OCI-LY3 (cell line): ENCODE measurements at regions not wholly inside any gene's neighbourhood (a gene's known extent, or its start where the extent isn't known, plus 50 kb on each side); places are given as distances from the start of the nearest gene placed in this dataset.
A peak's percentile ranks its signal among the peaks of the same experiment; 100 is the strongest.

Experiments
- H2AFZ ChIP-seq: fragments of 200-600, 300-600 bp; shearing (Covaris generic); 2 replicates; pipeline ENCODE4 v1.6.0; 2014; ENCODE audit warnings: antibody characterized with exemption, low read depth, low read length
- H3K27ac ChIP-seq: fragments of 200-600, 300-600 bp; sonication (generic); 2 replicates; pipeline ENCODE4 v1.5.1; 2014; ENCODE audit warnings: mild to moderate bottlenecking, low read length, moderate library complexity, mixed read lengths
- H3K27me3 ChIP-seq: fragments of 200-600, 300-600 bp; sonication (generic); 2 replicates; pipeline ENCODE4 v1.6.1; 2014; ENCODE audit warnings: low read depth, low read length, mixed read lengths
- H3K36me3 ChIP-seq: fragments of 200-600, 300-600 bp; sonication (generic); replicated peaks from 2 replicates; pipeline ENCODE3; 2014; ENCODE audit warnings: low read depth, low read length, mixed read lengths
- H3K4me1 ChIP-seq: fragments of 300-600, 200-600 bp; sonication (generic); 2 replicates; pipeline ENCODE4 v1.6.1; 2014; ENCODE audit warnings: low read length, mixed read lengths
- H3K4me2 ChIP-seq: fragments of 200-600, 300-600 bp; sonication (generic); 2 replicates; pipeline ENCODE4 v1.6.1; 2014; ENCODE audit warnings: low read length, mixed read lengths
- H3K4me3 ChIP-seq: fragments of 300-600, 200-600 bp; sonication (generic); 2 replicates; pipeline ENCODE4 v1.5.1; 2014; ENCODE audit warnings: antibody characterized with exemption, mild to moderate bottlenecking, low read length, moderate library complexity
- H3K79me2 ChIP-seq: fragments of 300-600, 200-600 bp; shearing (Covaris generic); 2 replicates; pipeline ENCODE4 v1.6.1; 2014; ENCODE audit warnings: mild to moderate bottlenecking, low read length, mixed read lengths
- H3K9ac ChIP-seq: fragments of 300-600, 200-600 bp; shearing (Covaris generic); 2 replicates; pipeline ENCODE4 v1.6.0; 2014; ENCODE audit warnings: mild to moderate bottlenecking, low read length, moderate library complexity
- H3K9me3 ChIP-seq: fragments of 200-600, 300-600 bp; shearing (Covaris generic); 2 replicates; pipeline ENCODE4 v1.6.1; 2014; ENCODE audit warnings: low read length, mixed read lengths; ENCODE audit not compliant: insufficient read depth
- H4K20me1 ChIP-seq: fragments of 200-600, 300-600 bp; sonication (generic); 2 replicates; pipeline ENCODE4 v1.6.1; 2016; ENCODE audit warnings: low read length, mixed read lengths; ENCODE audit not compliant: insufficient read depth
- EZH2phosphoT487 ChIP-seq: fragments of 200-600 bp; shearing (Covaris generic); IDR thresholded peaks from 2 replicates; pipeline ENCODE4 v1.6.1; 2018; ENCODE audit warnings: antibody characterized with exemption, mixed run types, low read depth
- TF ChIP-seq, protein P1 (sequence below): fragments of 200-600, 300-600 bp; sonication (generic); IDR thresholded peaks from 2 replicates; pipeline ENCODE4 v1.5.1; 2014; ENCODE audit warnings: antibody characterized with exemption, low read length, low read depth

DNA sequence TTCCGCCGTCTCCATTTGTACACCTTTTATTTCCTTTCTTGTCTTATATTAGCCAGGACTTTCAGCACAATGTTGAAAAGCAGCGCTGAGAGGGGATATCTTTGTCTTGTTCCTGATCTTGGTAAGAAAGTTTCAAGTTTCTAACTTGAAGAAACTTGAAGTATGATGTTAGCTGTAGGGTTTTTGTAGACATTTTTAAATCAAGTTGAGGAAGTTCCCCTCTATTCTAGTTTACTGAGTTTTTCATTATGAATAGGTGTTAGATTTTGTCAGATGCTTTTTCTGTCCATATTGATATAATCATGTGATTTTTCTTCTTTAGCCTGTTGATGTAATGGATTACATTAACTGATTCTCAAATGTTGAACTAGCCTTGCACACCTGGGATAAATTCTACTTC is 425.7 kb downstream of the PIK3R1 start:
- H3K4me1 ChIP-seq: peaks cover 50% of the 10 kb centered on the region
- H4K20me1 ChIP-seq: no peaks in the 10 kb centered on the region

DNA sequence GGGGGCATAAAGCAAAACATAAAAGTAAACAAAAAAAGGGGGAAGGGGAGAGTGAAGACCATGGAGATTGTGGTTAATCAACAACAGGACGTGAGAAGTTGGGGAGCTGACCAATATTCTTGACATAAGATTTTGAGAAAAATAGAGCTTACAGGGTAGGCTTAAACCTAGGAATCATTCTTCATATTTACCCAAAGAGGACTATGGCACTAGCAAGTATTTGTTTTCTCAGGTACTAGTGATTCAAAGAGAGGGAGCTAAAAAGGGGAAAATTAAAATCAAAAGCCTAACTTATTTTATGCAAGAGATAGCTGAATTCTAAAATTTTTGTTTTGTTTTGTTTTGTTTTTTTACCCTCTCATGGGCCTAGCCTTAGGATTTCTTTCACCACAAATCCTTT is 427.5 kb downstream of the PIK3R1 start:
- Histone ChIP-seq H2AFZ (no peak overlapping the region), H3K27ac (no peak overlapping the region), H3K79me2 (no peaks in the 10 kb centered on the region), H3K36me3 (no peaks in the 10 kb centered on the region), H3K9me3 (no peaks in the 10 kb centered on the region), H3K27me3 (no peaks in the 10 kb centered on the region), H3K4me2 (no peak overlapping the region), H4K20me1 (no peaks in the 10 kb centered on the region), H3K9ac (no peak overlapping the region), H3K4me3 (no peak overlapping the region), H3K4me1 (peaks cover 56% of the 10 kb centered on the region)
- TF ChIP-seq, protein P1, sequence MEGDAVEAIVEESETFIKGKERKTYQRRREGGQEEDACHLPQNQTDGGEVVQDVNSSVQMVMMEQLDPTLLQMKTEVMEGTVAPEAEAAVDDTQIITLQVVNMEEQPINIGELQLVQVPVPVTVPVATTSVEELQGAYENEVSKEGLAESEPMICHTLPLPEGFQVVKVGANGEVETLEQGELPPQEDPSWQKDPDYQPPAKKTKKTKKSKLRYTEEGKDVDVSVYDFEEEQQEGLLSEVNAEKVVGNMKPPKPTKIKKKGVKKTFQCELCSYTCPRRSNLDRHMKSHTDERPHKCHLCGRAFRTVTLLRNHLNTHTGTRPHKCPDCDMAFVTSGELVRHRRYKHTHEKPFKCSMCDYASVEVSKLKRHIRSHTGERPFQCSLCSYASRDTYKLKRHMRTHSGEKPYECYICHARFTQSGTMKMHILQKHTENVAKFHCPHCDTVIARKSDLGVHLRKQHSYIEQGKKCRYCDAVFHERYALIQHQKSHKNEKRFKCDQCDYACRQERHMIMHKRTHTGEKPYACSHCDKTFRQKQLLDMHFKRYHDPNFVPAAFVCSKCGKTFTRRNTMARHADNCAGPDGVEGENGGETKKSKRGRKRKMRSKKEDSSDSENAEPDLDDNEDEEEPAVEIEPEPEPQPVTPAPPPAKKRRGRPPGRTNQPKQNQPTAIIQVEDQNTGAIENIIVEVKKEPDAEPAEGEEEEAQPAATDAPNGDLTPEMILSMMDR: no peak
- no peak for TF ChIP-seq EZH2phosphoT487

More for the DNA sequence above, 425.7 kb downstream of the PIK3R1 start:
- H3K9me3 ChIP-seq: no peaks in the 10 kb centered on the region
- no peaks in the 10 kb centered on the region for H3K27me3 ChIP-seq
- H3K9ac ChIP-seq: peak overlapping the region; percentile 20; the same call in 1 of the 2 replicates
- TF ChIP-seq, protein P1: no peak
- TF ChIP-seq EZH2phosphoT487: no peak
- 0 out of 2 replicates have a peak overlapping the region, but pooled peaks have one; percentile 15 for H3K4me3 ChIP-seq
- H3K4me2 ChIP-seq: peak overlapping the region; percentile 63
- H2AFZ ChIP-seq: peak overlapping the region; percentile 18; the same call in 1 of the 2 replicates
- H3K36me3 ChIP-seq: no peaks in the 10 kb centered on the region
- H3K27ac ChIP-seq: peak overlapping the region; percentile 74
- no peaks in the 10 kb centered on the region for H3K79me2 ChIP-seq

GRCh38 chr5:68644971-68645370 is 429.4 kb downstream of the PIK3R1 start:
- peak overlapping the region; percentile 58 for H3K27ac ChIP-seq

DNA sequence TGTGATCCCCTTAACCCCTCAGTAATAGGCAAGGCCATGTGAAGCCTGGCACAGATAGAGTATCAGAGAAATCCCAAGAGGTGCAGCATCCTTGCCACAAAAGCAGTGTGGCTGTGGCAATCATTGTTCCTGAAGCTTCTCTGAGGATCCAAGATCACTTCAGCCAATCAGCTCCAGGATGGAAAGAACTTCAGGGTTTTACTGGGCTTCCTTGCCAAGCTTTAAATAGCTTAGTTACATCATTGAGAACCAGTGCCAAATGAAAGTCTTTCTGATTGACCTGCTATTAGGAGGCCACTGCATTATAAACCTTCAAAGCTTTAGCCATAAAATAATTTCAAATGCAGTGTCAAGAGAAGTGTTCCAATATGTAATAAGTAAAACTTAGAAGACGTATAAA is 430.6 kb downstream of the PIK3R1 start:
- no peak for TF ChIP-seq EZH2phosphoT487
- TF ChIP-seq, protein P1: no peak
- Histone ChIP-seq H3K79me2 (no peaks in the 10 kb centered on the region), H3K36me3 (no peaks in the 10 kb centered on the region), H3K4me1 (peaks cover 49% of the 10 kb centered on the region), H3K9ac (no peak overlapping the region), H3K4me3 (no peak overlapping the region), H3K4me2 (no peak overlapping the region), H4K20me1 (no peaks in the 10 kb centered on the region), H3K27ac (no peak overlapping the region), H2AFZ (no peak overlapping the region), H3K27me3 (no peaks in the 10 kb centered on the region), H3K9me3 (no peaks in the 10 kb centered on the region)

More at GRCh38 chr5:68644971-68645370, 429.4 kb downstream of the PIK3R1 start:
- H4K20me1 ChIP-seq: no peaks in the 10 kb centered on the region
- H3K9me3 ChIP-seq: no peaks in the 10 kb centered on the region
- no peaks in the 10 kb centered on the region for H3K27me3 ChIP-seq
- no peaks in the 10 kb centered on the region for H3K36me3 ChIP-seq
- peak overlapping the region; percentile 40 for H3K4me3 ChIP-seq
- TF ChIP-seq, protein P1: no peak
- no peak for TF ChIP-seq EZH2phosphoT487
- peaks cover 56% of the 10 kb centered on the region for H3K4me1 ChIP-seq
- H3K9ac ChIP-seq: peak overlapping the region; percentile 35; the same call in 1 of the 2 replicates
- H3K79me2 ChIP-seq: no peaks in the 10 kb centered on the region
- peak overlapping the region; percentile 70 for H3K4me2 ChIP-seq
- no peak overlapping the region for H2AFZ ChIP-seq
